OCI-LY7 (cell line): ENCODE measurements at regions not wholly inside any gene's neighbourhood (a gene's known extent, or its start where the extent isn't known, plus 50 kb on each side); places are given as distances from the start of the nearest gene placed in this dataset.

ENCODE experiments used
- EZH2phosphoT487 ChIP-seq: fragments of 200-600 bp; sonication (generic); IDR thresholded peaks from 2 replicates; pipeline ENCODE4 v1.6.1; 2018; ENCODE audit warnings: low read depth, borderline replicate concordance, mild to moderate bottlenecking, mixed run types, antibody characterized with exemption, low read length, moderate library complexity, mixed read lengths
- TF ChIP-seq, protein P1 (sequence below): fragments of 200-600 bp; sonication (generic); conservative IDR thresholded peaks from 2 replicates; pipeline ENCODE4 v1.5.1; 2014; ENCODE audit warnings: mild to moderate bottlenecking, antibody characterized with exemption, low read length, moderate library complexity, mixed read lengths

DNA sequence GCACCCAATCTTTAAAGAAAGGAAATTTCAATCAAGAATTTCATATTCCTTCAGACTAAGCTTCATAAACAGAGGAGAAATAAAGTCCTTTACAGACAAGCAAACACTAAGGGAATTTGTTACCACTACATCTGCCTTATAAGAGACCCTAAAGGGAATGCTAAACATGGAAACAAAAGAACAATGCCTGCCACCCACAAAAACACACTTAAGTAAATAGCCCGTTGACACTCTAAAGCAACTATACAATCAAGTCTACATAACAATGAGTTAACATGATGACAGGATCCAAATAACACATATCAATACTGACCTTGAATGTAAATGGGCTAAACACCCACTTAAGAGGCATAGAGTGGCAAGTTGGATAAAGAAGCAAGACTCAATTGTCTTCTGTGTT is 1056.9 kb upstream of the ATXN8OS start:
- TF ChIP-seq, protein P1, sequence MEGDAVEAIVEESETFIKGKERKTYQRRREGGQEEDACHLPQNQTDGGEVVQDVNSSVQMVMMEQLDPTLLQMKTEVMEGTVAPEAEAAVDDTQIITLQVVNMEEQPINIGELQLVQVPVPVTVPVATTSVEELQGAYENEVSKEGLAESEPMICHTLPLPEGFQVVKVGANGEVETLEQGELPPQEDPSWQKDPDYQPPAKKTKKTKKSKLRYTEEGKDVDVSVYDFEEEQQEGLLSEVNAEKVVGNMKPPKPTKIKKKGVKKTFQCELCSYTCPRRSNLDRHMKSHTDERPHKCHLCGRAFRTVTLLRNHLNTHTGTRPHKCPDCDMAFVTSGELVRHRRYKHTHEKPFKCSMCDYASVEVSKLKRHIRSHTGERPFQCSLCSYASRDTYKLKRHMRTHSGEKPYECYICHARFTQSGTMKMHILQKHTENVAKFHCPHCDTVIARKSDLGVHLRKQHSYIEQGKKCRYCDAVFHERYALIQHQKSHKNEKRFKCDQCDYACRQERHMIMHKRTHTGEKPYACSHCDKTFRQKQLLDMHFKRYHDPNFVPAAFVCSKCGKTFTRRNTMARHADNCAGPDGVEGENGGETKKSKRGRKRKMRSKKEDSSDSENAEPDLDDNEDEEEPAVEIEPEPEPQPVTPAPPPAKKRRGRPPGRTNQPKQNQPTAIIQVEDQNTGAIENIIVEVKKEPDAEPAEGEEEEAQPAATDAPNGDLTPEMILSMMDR: no peak
- no peak for TF ChIP-seq EZH2phosphoT487
